ENCODE measurements at regions not wholly inside any gene's neighbourhood (a gene's known extent, or its start where the extent isn't known, plus 50 kb on each side); places are given as distances from the start of the nearest gene placed in this dataset.

GRCh38 chr3:3586336-3586735, 212.9 kb upstream of the LRRN1 start:
- TF ChIP-seq POLR2A (IDR thresholded peaks at IDR 0.05; ENCODE audit: low read depth, low read length) (no peak), POLR2AphosphoS5 (IDR thresholded peaks at IDR 0.05; ENCODE audit: low read depth, low read length) (no peak), TAF1 (IDR thresholded peaks at IDR 0.05; ENCODE audit: low read depth, low read length) (no peak), SPI1 (IDR thresholded peaks at IDR 0.05; ENCODE audit: low read depth, low read length) (no peak)
